Muscle layer of duodenum (tissue), 2 donors: ENCODE measurements at regions not wholly inside any gene's neighbourhood (a gene's known extent, or its start where the extent isn't known, plus 50 kb on each side); places are given as distances from the start of the nearest gene placed in this dataset.

Experiments used
- H3K27ac ChIP-seq: one replicate; pipeline ENCODE4 v1.7.0; 2013; ENCODE audit warnings: mild to moderate bottlenecking, low read length
- H3K27me3 ChIP-seq: one replicate; pipeline ENCODE4 v1.7.0; 2013; ENCODE audit warnings: low read depth, mild to moderate bottlenecking, control low read depth, low read length
- H3K36me3 ChIP-seq, 2 donors: one replicate each; pipeline ENCODE4 v1.7.0; 2013; ENCODE audit warnings: low read length in 2 of 2, control low read depth in 1 of 2, mild to moderate bottlenecking in 1 of 2; ENCODE audit not compliant: insufficient read depth in 2 of 2, control insufficient read depth in 1 of 2
- H3K4me1 ChIP-seq, 2 donors: one replicate each; pipeline ENCODE4 v1.7.0; 2013; ENCODE audit warnings: low read length in 2 of 2, mild to moderate bottlenecking in 2 of 2, control low read depth in 1 of 2, moderate library complexity in 1 of 2; ENCODE audit not compliant: insufficient read depth in 2 of 2, control insufficient read depth in 1 of 2
- H3K4me3 ChIP-seq, 2 donors: one replicate each; pipeline ENCODE4 v1.7.0; 2013; ENCODE audit warnings: low read length in 2 of 2, low read depth in 1 of 2, mild to moderate bottlenecking in 1 of 2
- H3K9me3 ChIP-seq, 2 donors: one replicate each; pipeline ENCODE4 v1.7.0; 2013; ENCODE audit warnings: low read length in 2 of 2, control low read depth in 1 of 2, mild to moderate bottlenecking in 1 of 2; ENCODE audit not compliant: control insufficient read depth in 1 of 2
- donor health status: healthy.

GRCh38 chr3:139252719-139253118 lies 91.1 kb upstream of the MRPS22 start:
- no peaks in the 10 kb centered on the region for H3K27me3 ChIP-seq
- H3K36me3 ChIP-seq, result no peaks in the 10 kb centered on the region
- H3K4me3 ChIP-seq, result no peak overlapping the region
- H3K4me1 ChIP-seq, result no peaks in the 10 kb centered on the region
- H3K9me3 ChIP-seq, result no peaks in the 10 kb centered on the region
- no peak overlapping the region for H3K27ac ChIP-seq

- Histone ChIP-seq H3K27ac (no peak overlapping the region), H3K4me3 (no peak overlapping the region), H3K9me3 (no peaks in the 10 kb centered on the region), H3K27me3 (no peaks in the 10 kb centered on the region), H3K36me3 (no peaks in the 10 kb centered on the region), H3K4me1 (no peaks in the 10 kb centered on the region)
These were observed 85.5 kb upstream of the MRPS22 start for GRCh38 chr3:139258276-139258675.

GRCh38 chr3:139259398-139259797 lies 84.4 kb upstream of the MRPS22 start:
- no peaks in the 10 kb centered on the region for H3K27me3 ChIP-seq
- no peaks in the 10 kb centered on the region for H3K4me1 ChIP-seq
- no peaks in the 10 kb centered on the region for H3K36me3 ChIP-seq
- no peak overlapping the region for H3K27ac ChIP-seq
- no peaks in the 10 kb centered on the region for H3K9me3 ChIP-seq
- H3K4me3 ChIP-seq, result no peak overlapping the region

GRCh38 chr3:139260041-139260486 lies 83.8 kb upstream of the MRPS22 start:
- H3K9me3 ChIP-seq, result no peaks in the 10 kb centered on the region
- no peaks in the 10 kb centered on the region for H3K36me3 ChIP-seq
- no peak overlapping the region for H3K4me3 ChIP-seq
- no peak overlapping the region for H3K27ac ChIP-seq
- H3K4me1 ChIP-seq, result no peaks in the 10 kb centered on the region
- no peaks in the 10 kb centered on the region for H3K27me3 ChIP-seq

- Histone ChIP-seq H3K27ac (no peak overlapping the region), H3K9me3 (no peaks in the 10 kb centered on the region), H3K4me1 (no peaks in the 10 kb centered on the region), H3K4me3 (no peak overlapping the region), H3K36me3 (no peaks in the 10 kb centered on the region), H3K27me3 (no peaks in the 10 kb centered on the region)
These were observed 82.8 kb upstream of the MRPS22 start for GRCh38 chr3:139260793-139261736.

- no peaks in the 10 kb centered on the region for H3K4me1 ChIP-seq
- H3K4me3 ChIP-seq, result no peak overlapping the region
- no peak overlapping the region for H3K27ac ChIP-seq
- H3K27me3 ChIP-seq, result no peaks in the 10 kb centered on the region
- no peaks in the 10 kb centered on the region for H3K36me3 ChIP-seq
- no peaks in the 10 kb centered on the region for H3K9me3 ChIP-seq
These were observed 81.8 kb upstream of the MRPS22 start for GRCh38 chr3:139261754-139262586.

GRCh38 chr3:139263798-139264197 lies 80.0 kb upstream of the MRPS22 start:
- Histone ChIP-seq H3K36me3 (no peaks in the 10 kb centered on the region), H3K4me1 (no peaks in the 10 kb centered on the region), H3K9me3 (no peaks in the 10 kb centered on the region), H3K27me3 (no peaks in the 10 kb centered on the region), H3K4me3 (no peak overlapping the region), H3K27ac (no peak overlapping the region)

- Histone ChIP-seq H3K4me1 (no peaks in the 10 kb centered on the region), H3K4me3 (no peak overlapping the region), H3K9me3 (no peaks in the 10 kb centered on the region), H3K27me3 (no peaks in the 10 kb centered on the region), H3K27ac (no peak overlapping the region), H3K36me3 (no peaks in the 10 kb centered on the region)
These were observed 79.4 kb upstream of the MRPS22 start for GRCh38 chr3:139264375-139264774.

GRCh38 chr3:139265131-139266016 lies 78.4 kb upstream of the MRPS22 start:
- Histone ChIP-seq H3K4me1 (no peaks in the 10 kb centered on the region), H3K9me3 (no peaks in the 10 kb centered on the region), H3K4me3 (no peak overlapping the region), H3K36me3 (no peaks in the 10 kb centered on the region), H3K27ac (no peak overlapping the region), H3K27me3 (no peaks in the 10 kb centered on the region)

- Histone ChIP-seq H3K27me3 (no peaks in the 10 kb centered on the region), H3K27ac (no peak overlapping the region), H3K9me3 (no peaks in the 10 kb centered on the region), H3K4me3 (no peak overlapping the region), H3K4me1 (no peaks in the 10 kb centered on the region), H3K36me3 (no peaks in the 10 kb centered on the region)
These were observed 76.2 kb upstream of the MRPS22 start for GRCh38 chr3:139267300-139268246.
